ENCODE measurements at regions not wholly inside any gene's neighbourhood (a gene's known extent, or its start where the extent isn't known, plus 50 kb on each side); places are given as distances from the start of the nearest gene placed in this dataset.

DNA sequence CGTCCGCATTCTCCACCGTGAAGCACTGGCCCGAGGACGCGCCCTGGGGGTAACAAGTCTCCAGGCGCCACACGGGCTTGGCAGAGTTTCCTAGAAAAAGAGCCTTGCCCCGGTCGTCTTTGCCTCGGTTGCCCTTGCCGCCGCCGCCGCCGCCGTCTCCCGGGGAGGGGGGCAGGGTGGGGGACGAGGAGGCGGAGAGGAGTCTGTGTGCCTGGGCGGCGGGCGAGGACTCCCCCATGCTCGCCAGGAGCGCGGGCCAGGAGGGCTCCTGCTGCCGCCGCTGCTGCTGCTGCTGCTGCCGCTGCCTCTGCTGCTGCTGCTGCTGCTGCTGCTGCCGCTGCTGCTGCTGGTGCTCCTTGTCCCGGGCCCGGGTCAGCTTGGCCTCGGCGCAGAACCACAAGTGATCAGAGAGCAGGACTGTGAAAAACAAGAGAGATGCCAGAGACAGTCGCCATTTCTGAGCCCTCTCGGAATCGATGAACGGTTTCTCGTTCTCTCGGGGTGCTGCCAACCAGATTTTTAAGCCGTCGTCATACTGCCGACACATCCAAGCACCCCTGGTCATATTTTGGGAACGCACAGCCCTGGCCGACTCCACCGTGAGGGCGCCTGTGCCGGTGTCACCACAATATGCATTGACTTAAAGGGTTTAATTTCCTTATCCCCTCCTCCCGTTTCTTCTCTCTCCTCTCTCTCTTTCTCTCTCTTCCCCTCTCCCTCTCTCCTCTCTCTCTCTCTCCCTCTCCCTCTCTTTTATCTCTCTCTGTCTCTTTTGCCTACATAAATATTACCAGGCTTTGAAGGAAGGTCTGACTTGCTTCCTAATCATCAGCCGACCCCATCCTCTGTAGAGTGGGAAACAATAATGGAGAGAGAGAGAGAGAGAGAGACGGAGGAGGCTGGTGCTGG is 349.1 kb downstream of the LIG4 start:
- Histone ChIP-seq H3K27ac (ENCODE audit: low read depth in 1 of 3, low read length in 2 of 3) (no peak overlapping the region), H3K36me3 (ENCODE audit: control insufficient read depth in 3 of 3, insufficient read depth in 2 of 3, low read depth in 1 of 3, low read length in 3 of 3) (no peaks in the 10 kb centered on the region), H3K27me3 (ENCODE audit: control insufficient read depth in 3 of 3, insufficient read depth in 3 of 3, low read length in 3 of 3) (peaks cover 6 to 43% (median 20%) of the 10 kb centered on the region in 3 donors), H3K4me3 (ENCODE audit: low read depth in 1 of 3, low read length in 3 of 3) (peak overlapping the region in 2 of 3 donors; percentile 22 to 39), H3K9me3 (ENCODE audit: control insufficient read depth in 2 of 2, insufficient read depth in 1 of 2, low read depth in 1 of 2, low read length in 1 of 2) (no peaks in the 10 kb centered on the region), H3K4me1 (ENCODE audit: control insufficient read depth in 3 of 3, insufficient read depth in 2 of 3, low read depth in 1 of 3, low read length in 2 of 3) (peaks cover 0 to 3% (median 0%) of the 10 kb centered on the region in 3 donors)
- FAIRE-seq (no peak), DNase-seq (peak in 1 of 2 donors; percentile 31)
- 2 to 4% (median 2%) methylated on average over 41 to 51 of the region's 51 CpGs for WGBS, 3 donors

DNA sequence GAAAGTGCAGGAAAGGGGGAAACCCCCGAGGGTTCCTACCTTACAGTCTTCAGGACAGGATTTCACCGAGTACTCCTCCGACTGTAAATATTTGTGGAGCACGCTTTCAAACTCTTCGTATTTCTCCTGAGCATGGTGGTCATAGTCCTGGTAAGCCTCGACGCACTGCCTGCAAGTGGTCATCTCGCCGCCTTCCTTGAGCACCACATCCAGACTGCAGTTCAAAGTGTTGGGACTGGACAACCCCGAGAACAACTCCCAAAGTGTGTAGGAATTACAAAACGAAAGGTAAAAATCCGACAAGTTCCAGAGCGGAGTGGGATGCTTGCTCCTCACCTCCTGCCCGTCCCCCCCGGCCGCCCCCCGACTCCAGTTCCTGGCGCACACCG is 349.7 kb downstream of the LIG4 start:
- peaks cover 0 to 3% (median 0%) of the 10 kb centered on the region in 3 donors for H3K4me1 ChIP-seq (ENCODE audit: control insufficient read depth in 3 of 3, insufficient read depth in 2 of 3, low read depth in 1 of 3, low read length in 2 of 3)
- H3K27ac ChIP-seq (ENCODE audit: low read depth in 1 of 3, low read length in 2 of 3): no peak overlapping the region
- no peak for DNase-seq
- peaks cover 6 to 43% (median 20%) of the 10 kb centered on the region in 3 donors for H3K27me3 ChIP-seq (ENCODE audit: control insufficient read depth in 3 of 3, insufficient read depth in 3 of 3, low read length in 3 of 3)
- H3K9me3 ChIP-seq (ENCODE audit: control insufficient read depth in 2 of 2, insufficient read depth in 1 of 2, low read depth in 1 of 2, low read length in 1 of 2): no peaks in the 10 kb centered on the region
- no peak for FAIRE-seq
- H3K4me3 ChIP-seq (ENCODE audit: low read depth in 1 of 3, low read length in 3 of 3): peak overlapping the region in 1 of 3 donors; percentile 39
- no peaks in the 10 kb centered on the region for H3K36me3 ChIP-seq (ENCODE audit: control insufficient read depth in 3 of 3, insufficient read depth in 2 of 3, low read depth in 1 of 3, low read length in 3 of 3)
- WGBS, 3 donors: 6 to 15% (median 9%) methylated on average over 17 to 19 of the region's 19 CpGs

DNA sequence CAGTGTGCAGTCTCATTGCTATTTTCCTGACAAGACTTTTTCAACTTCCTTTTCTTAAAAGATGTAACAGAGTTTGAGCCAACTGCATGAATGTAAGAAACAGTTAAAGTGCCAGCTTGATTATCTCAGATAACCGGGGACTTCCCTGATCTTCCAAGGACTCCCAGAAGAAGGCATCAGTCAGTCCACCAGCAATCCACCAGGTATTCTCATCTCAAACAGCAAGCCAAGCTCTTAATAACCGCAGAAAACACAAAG is 350.1 kb downstream of the LIG4 start:
- FAIRE-seq: no peak
- 17 to 30% (median 25%) methylated on average over 2 of the region's 2 CpGs for WGBS, 3 donors
- Histone ChIP-seq H3K27ac (ENCODE audit: low read depth in 1 of 3, low read length in 2 of 3) (no peak overlapping the region), H3K9me3 (ENCODE audit: control insufficient read depth in 2 of 2, insufficient read depth in 1 of 2, low read depth in 1 of 2, low read length in 1 of 2) (no peaks in the 10 kb centered on the region), H3K4me1 (ENCODE audit: control insufficient read depth in 3 of 3, insufficient read depth in 2 of 3, low read depth in 1 of 3, low read length in 2 of 3) (peaks cover 0 to 3% (median 0%) of the 10 kb centered on the region in 3 donors), H3K27me3 (ENCODE audit: control insufficient read depth in 3 of 3, insufficient read depth in 3 of 3, low read length in 3 of 3) (peaks cover 6 to 43% (median 20%) of the 10 kb centered on the region in 3 donors), H3K36me3 (ENCODE audit: control insufficient read depth in 3 of 3, insufficient read depth in 2 of 3, low read depth in 1 of 3, low read length in 3 of 3) (no peaks in the 10 kb centered on the region), H3K4me3 (ENCODE audit: low read depth in 1 of 3, low read length in 3 of 3) (peak overlapping the region in 1 of 3 donors; percentile 39)
- no peak for DNase-seq

DNA sequence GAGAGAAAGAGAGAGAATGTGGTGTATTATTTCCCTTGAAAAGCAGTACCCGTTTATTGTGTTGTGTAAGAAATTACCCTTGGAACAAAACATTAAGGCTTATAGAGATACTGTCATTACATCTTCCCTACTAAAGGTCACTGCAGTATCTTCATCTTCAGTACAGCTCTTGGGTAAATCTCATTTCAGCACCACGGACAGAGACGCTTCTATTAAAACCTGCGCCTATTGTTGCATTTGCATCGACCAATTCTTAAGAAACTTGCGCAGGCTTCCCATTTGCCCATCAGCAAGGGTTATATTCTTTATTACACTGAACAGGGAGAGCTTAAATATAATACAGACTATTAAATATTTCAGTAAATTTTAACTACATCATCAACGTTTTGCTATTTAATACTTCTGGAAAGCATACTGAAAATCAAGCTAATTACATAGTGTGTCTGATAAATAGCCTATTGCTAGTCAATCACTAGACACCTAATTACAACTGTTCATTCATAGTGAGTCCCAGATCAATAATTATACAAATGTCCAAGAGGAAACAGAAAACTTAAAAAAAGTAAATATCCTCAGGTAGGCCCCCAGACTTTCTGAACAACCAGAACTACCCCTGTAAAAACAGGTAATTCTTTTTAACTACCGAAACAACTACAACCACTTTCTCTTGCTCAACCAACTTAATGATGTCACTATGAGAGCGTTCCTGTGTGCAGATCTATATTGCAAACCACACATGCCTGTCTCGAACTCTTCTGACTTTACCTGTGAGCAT is 350.6 kb downstream of the LIG4 start:
- H3K27me3 ChIP-seq (ENCODE audit: control insufficient read depth in 3 of 3, insufficient read depth in 3 of 3, low read length in 3 of 3): peaks cover 6 to 37% (median 20%) of the 10 kb centered on the region in 3 donors
- DNase-seq (peak; percentile 18 to 68), FAIRE-seq (no peak)
- H3K9me3 ChIP-seq (ENCODE audit: control insufficient read depth in 2 of 2, insufficient read depth in 1 of 2, low read depth in 1 of 2, low read length in 1 of 2): no peaks in the 10 kb centered on the region
- H3K4me1 ChIP-seq (ENCODE audit: control insufficient read depth in 3 of 3, insufficient read depth in 2 of 3, low read depth in 1 of 3, low read length in 2 of 3): peaks cover 0 to 3% (median 0%) of the 10 kb centered on the region in 3 donors
- H3K27ac ChIP-seq (ENCODE audit: low read depth in 1 of 3, low read length in 2 of 3): no peak overlapping the region
- no peak overlapping the region for H3K4me3 ChIP-seq (ENCODE audit: low read depth in 1 of 3, low read length in 3 of 3)
- 25 to 27% (median 27%) methylated on average over 10 of the region's 10 CpGs for WGBS, 3 donors
- H3K36me3 ChIP-seq (ENCODE audit: control insufficient read depth in 3 of 3, insufficient read depth in 2 of 3, low read depth in 1 of 3, low read length in 3 of 3): no peaks in the 10 kb centered on the region

DNA sequence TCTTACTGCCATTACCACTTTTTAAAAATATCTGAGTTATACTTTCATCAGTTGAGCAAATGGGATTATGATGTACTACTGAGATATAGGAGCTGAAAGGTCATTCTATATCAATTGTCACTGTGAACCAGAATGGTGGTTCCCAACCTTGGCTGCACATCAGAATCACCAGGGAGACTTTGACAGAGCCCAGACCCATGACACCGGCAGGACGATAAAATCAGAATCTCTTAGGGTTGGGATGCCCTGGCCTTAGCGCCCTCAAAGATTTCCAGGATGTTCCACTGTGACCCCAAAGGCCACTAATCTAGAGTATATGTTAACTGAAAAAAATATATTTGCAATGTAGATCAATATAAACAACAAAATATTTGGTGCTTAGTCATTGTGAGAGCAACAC is 355.1 kb downstream of the LIG4 start:
- Histone ChIP-seq H3K4me1 (ENCODE audit: control insufficient read depth in 3 of 3, insufficient read depth in 2 of 3, low read depth in 1 of 3, low read length in 2 of 3) (no peaks in the 10 kb centered on the region), H3K27ac (ENCODE audit: low read depth in 1 of 3, low read length in 2 of 3) (no peak overlapping the region), H3K27me3 (ENCODE audit: control insufficient read depth in 3 of 3, insufficient read depth in 3 of 3, low read length in 3 of 3) (peaks cover 0 to 5% (median 3%) of the 10 kb centered on the region in 3 donors), H3K4me3 (ENCODE audit: low read depth in 1 of 3, low read length in 3 of 3) (no peak overlapping the region), H3K36me3 (ENCODE audit: control insufficient read depth in 3 of 3, insufficient read depth in 2 of 3, low read depth in 1 of 3, low read length in 3 of 3) (no peaks in the 10 kb centered on the region), H3K9me3 (ENCODE audit: control insufficient read depth in 2 of 2, insufficient read depth in 1 of 2, low read depth in 1 of 2, low read length in 1 of 2) (no peaks in the 10 kb centered on the region)
- 85 to 92% (median 88%) methylated on average over 3 of the region's 3 CpGs for WGBS, 3 donors
- DNase-seq: no peak
- no peak for FAIRE-seq

DNA sequence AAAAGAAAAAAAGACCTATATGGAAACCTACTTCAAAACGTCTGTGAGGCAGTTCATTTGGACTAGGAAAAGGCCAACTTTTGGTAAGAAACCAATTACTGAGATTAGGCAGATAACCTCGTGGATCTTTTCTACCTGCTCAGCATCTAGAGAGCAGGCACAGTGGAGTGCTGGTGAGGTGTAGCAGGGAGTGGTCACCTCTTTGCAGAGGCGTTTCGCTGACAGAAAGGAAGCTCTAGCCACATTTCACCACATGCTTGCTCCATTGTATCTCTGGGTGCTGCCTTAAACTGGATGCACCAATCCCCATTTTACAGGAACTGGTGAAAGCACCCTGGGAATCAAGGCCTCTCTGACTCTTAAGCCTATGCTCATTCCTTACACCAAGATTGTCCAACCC is 360.5 kb downstream of the LIG4 start:
- H3K36me3 ChIP-seq (ENCODE audit: control insufficient read depth in 3 of 3, insufficient read depth in 2 of 3, low read depth in 1 of 3, low read length in 3 of 3): no peaks in the 10 kb centered on the region
- no peak for FAIRE-seq
- H3K4me3 ChIP-seq (ENCODE audit: low read depth in 1 of 3, low read length in 3 of 3): no peak overlapping the region
- 37 to 65% (median 59%) methylated on average over 4 of the region's 4 CpGs for WGBS, 3 donors
- H3K27ac ChIP-seq (ENCODE audit: low read depth in 1 of 3, low read length in 2 of 3): no peak overlapping the region
- no peaks in the 10 kb centered on the region for H3K4me1 ChIP-seq (ENCODE audit: control insufficient read depth in 3 of 3, insufficient read depth in 2 of 3, low read depth in 1 of 3, low read length in 2 of 3)
- no peaks in the 10 kb centered on the region for H3K9me3 ChIP-seq (ENCODE audit: control insufficient read depth in 2 of 2, insufficient read depth in 1 of 2, low read depth in 1 of 2, low read length in 1 of 2)
- no peak for DNase-seq
- H3K27me3 ChIP-seq (ENCODE audit: control insufficient read depth in 3 of 3, insufficient read depth in 3 of 3, low read length in 3 of 3): no peaks in the 10 kb centered on the region

DNA sequence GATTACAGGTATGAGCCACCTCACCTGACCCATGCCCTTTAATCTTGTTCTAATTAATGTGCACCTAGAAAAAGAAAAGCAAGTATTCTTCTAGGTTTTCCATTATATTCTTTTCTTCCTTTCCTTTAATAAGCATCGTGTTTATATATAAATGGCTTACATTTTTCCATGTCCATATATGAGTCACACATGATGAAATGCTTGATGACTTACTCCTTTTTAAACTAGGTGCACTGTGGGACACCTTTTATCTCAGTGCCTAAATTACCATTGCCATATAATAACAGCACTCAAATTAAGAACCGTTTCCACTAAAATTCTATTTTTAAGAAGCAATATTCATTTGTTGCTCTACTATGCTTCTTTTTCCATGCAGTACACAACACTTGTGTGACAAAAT is 363.3 kb downstream of the LIG4 start:
- no peak overlapping the region for H3K27ac ChIP-seq (ENCODE audit: low read depth in 1 of 3, low read length in 2 of 3)
- H3K36me3 ChIP-seq (ENCODE audit: control insufficient read depth in 3 of 3, insufficient read depth in 2 of 3, low read depth in 1 of 3, low read length in 3 of 3): no peaks in the 10 kb centered on the region
- 71 to 80% (median 75%) methylated on average over 2 of the region's 2 CpGs for WGBS, 3 donors
- no peaks in the 10 kb centered on the region for H3K27me3 ChIP-seq (ENCODE audit: control insufficient read depth in 3 of 3, insufficient read depth in 3 of 3, low read length in 3 of 3)
- no peak for FAIRE-seq
- DNase-seq: no peak
- no peaks in the 10 kb centered on the region for H3K9me3 ChIP-seq (ENCODE audit: control insufficient read depth in 2 of 2, insufficient read depth in 1 of 2, low read depth in 1 of 2, low read length in 1 of 2)
- H3K4me3 ChIP-seq (ENCODE audit: low read depth in 1 of 3, low read length in 3 of 3): no peak overlapping the region
- no peaks in the 10 kb centered on the region for H3K4me1 ChIP-seq (ENCODE audit: control insufficient read depth in 3 of 3, insufficient read depth in 2 of 3, low read depth in 1 of 3, low read length in 2 of 3)

DNA sequence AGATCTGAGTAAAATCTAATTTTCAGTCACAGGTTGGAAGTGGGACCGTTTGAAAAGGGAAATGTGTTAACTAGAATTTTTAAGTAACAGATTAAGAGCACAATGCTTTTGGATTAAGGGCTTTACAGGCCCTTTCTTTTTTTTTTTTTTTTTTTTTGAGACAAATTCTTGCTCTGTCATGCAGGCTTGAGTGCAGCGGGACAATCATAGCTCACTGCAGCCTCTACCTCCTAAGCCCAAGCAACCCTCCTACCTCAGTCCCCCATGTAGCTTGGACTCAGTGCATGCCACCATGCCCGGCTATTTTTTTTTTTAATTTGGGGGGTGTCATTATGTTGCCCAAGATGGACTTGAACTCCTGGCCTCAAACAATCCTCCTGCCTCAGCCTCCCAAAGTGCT is 363.7 kb downstream of the LIG4 start:
- H3K36me3 ChIP-seq (ENCODE audit: control insufficient read depth in 3 of 3, insufficient read depth in 2 of 3, low read depth in 1 of 3, low read length in 3 of 3): no peaks in the 10 kb centered on the region
- no peaks in the 10 kb centered on the region for H3K4me1 ChIP-seq (ENCODE audit: control insufficient read depth in 3 of 3, insufficient read depth in 2 of 3, low read depth in 1 of 3, low read length in 2 of 3)
- no peaks in the 10 kb centered on the region for H3K9me3 ChIP-seq (ENCODE audit: control insufficient read depth in 2 of 2, insufficient read depth in 1 of 2, low read depth in 1 of 2, low read length in 1 of 2)
- no peak overlapping the region for H3K27ac ChIP-seq (ENCODE audit: low read depth in 1 of 3, low read length in 2 of 3)
- no peaks in the 10 kb centered on the region for H3K27me3 ChIP-seq (ENCODE audit: control insufficient read depth in 3 of 3, insufficient read depth in 3 of 3, low read length in 3 of 3)
- FAIRE-seq (no peak), DNase-seq (no peak)
- 72 to 77% (median 76%) methylated on average over 3 of the region's 3 CpGs for WGBS, 3 donors
- no peak overlapping the region for H3K4me3 ChIP-seq (ENCODE audit: low read depth in 1 of 3, low read length in 3 of 3)
